ENCODE measurements at regions not wholly inside any gene's neighbourhood (a gene's known extent, or its start where the extent isn't known, plus 50 kb on each side); places are given as distances from the start of the nearest gene placed in this dataset.
"Not testable (repeated sequence)": the region's sequence is repeated elsewhere in the genome, so short reads cannot be mapped to it uniquely, and the experiment has no call there.

- no peaks in the 10 kb centered on the region for H3K36me3 ChIP-seq
- no peak for DNase-seq
- H3K4me3 ChIP-seq = no peak overlapping the region
- H3K27ac ChIP-seq = no peak overlapping the region
- H3K4me1 ChIP-seq = no peaks in the 10 kb centered on the region
- TF ChIP-seq, protein P1, sequence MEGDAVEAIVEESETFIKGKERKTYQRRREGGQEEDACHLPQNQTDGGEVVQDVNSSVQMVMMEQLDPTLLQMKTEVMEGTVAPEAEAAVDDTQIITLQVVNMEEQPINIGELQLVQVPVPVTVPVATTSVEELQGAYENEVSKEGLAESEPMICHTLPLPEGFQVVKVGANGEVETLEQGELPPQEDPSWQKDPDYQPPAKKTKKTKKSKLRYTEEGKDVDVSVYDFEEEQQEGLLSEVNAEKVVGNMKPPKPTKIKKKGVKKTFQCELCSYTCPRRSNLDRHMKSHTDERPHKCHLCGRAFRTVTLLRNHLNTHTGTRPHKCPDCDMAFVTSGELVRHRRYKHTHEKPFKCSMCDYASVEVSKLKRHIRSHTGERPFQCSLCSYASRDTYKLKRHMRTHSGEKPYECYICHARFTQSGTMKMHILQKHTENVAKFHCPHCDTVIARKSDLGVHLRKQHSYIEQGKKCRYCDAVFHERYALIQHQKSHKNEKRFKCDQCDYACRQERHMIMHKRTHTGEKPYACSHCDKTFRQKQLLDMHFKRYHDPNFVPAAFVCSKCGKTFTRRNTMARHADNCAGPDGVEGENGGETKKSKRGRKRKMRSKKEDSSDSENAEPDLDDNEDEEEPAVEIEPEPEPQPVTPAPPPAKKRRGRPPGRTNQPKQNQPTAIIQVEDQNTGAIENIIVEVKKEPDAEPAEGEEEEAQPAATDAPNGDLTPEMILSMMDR (IDR thresholded peaks at IDR 0.05) = no peak
- H3K27me3 ChIP-seq = no peaks in the 10 kb centered on the region
- intact Hi-C loops (cut with DNase I; ENCODE audit: low total_unique reads) = no loop called here
- H3K9me3 ChIP-seq = no peaks in the 10 kb centered on the region
These were observed 517.2 kb upstream of the NR5A2 start for GRCh38 chr1:199510314-199510713.

- Histone ChIP-seq H3K27ac (no peak overlapping the region), H3K4me1 (no peaks in the 10 kb centered on the region), H3K27me3 (no peaks in the 10 kb centered on the region), H3K4me3 (no peak overlapping the region), H3K36me3 (no peaks in the 10 kb centered on the region), H3K9me3 (no peaks in the 10 kb centered on the region)
- TF ChIP-seq, protein P1 (IDR thresholded peaks at IDR 0.05) = no peak
- no peak for DNase-seq
- intact Hi-C loops (cut with DNase I; ENCODE audit: low total_unique reads) = no loop called here
These were observed 515.3 kb upstream of the NR5A2 start for GRCh38 chr1:199512037-199512710.

- no peak overlapping the region for H3K27ac ChIP-seq
- intact Hi-C loops (cut with DNase I; ENCODE audit: low total_unique reads) = no loop called here
- TF ChIP-seq, protein P1 (IDR thresholded peaks at IDR 0.05) = no peak
- no peaks in the 10 kb centered on the region for H3K36me3 ChIP-seq
- H3K4me1 ChIP-seq = no peaks in the 10 kb centered on the region
- H3K27me3 ChIP-seq = no peaks in the 10 kb centered on the region
- no peak overlapping the region for H3K4me3 ChIP-seq
- no peak for DNase-seq
- no peaks in the 10 kb centered on the region for H3K9me3 ChIP-seq
These were observed 512.2 kb upstream of the NR5A2 start for GRCh38 chr1:199515261-199515660.

- DNase-seq = no peak
- no peak overlapping the region for H3K27ac ChIP-seq
- no peak overlapping the region for H3K4me3 ChIP-seq
- intact Hi-C loops (cut with DNase I; ENCODE audit: low total_unique reads) = no loop called here
- H3K4me1 ChIP-seq = peaks cover 0 to 12% (median 3%) of the 10 kb centered on the region in 4 donors
- TF ChIP-seq, protein P1 (IDR thresholded peaks at IDR 0.05) = no peak
- H3K27me3 ChIP-seq = no peaks in the 10 kb centered on the region
- H3K36me3 ChIP-seq = no peaks in the 10 kb centered on the region
- no peaks in the 10 kb centered on the region for H3K9me3 ChIP-seq
These were observed 505.2 kb upstream of the NR5A2 start for GRCh38 chr1:199522338-199522737.

DNA sequence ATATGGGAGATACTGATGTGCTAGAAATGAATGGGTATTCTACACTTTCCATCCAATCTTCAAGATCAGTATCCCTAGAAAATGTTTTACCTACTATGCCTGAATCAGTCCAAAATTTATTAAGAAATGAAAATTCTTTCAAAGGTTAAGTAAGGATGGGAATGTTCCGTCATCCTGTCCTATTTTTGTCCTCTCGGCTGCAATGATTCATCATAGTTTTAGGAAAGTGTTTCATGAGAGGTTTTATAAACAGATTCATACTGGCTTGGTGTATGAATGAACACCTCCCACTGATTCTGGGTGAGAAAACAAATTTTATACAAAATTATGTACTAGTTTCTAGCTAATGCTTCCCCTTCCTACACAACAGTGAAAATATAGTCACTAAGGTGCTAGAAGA is 504.6 kb upstream of the NR5A2 start:
- DNase-seq = no peak
- no peak overlapping the region for H3K27ac ChIP-seq
- intact Hi-C loops (cut with DNase I; ENCODE audit: low total_unique reads) = no loop called here
- peaks cover 0 to 12% (median 3%) of the 10 kb centered on the region in 4 donors for H3K4me1 ChIP-seq
- TF ChIP-seq, protein P1 (IDR thresholded peaks at IDR 0.05) = no peak
- no peak overlapping the region for H3K4me3 ChIP-seq
- H3K9me3 ChIP-seq = no peaks in the 10 kb centered on the region
- no peaks in the 10 kb centered on the region for H3K27me3 ChIP-seq
- H3K36me3 ChIP-seq = no peaks in the 10 kb centered on the region

DNA sequence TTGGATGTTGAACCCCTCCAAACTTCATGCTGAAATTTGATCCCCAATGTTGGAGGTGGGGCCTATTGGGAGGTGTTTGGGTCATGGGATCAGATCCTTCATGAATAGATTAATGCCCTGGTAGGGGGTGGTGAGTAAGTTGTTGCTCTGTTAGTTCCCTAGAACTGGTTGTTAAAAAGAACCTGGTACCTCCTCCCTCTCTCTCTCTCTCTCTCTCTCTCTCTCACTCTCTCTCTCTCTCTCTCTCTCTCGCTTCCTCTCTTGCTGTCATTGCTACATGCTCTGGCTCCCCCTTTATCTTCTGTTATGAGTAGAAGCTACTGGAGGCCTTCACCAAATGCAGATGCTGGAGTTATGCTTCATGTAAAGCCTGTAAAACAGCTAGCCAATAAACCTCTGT is 498.2 kb upstream of the NR5A2 start:
- Histone ChIP-seq H3K27ac (no peak overlapping the region), H3K4me1 (no peaks in the 10 kb centered on the region), H3K4me3 (no peak overlapping the region), H3K36me3 (no peaks in the 10 kb centered on the region), H3K9me3 (no peaks in the 10 kb centered on the region), H3K27me3 (no peaks in the 10 kb centered on the region)
- TF ChIP-seq, protein P1 (IDR thresholded peaks at IDR 0.05) = no peak
- no peak for DNase-seq
- intact Hi-C loops (cut with DNase I; ENCODE audit: low total_unique reads) = no loop called here

- H3K36me3 ChIP-seq; H3K4me3 ChIP-seq; H3K27ac ChIP-seq; H3K27me3 ChIP-seq; H3K4me1 ChIP-seq; intact Hi-C loops (cut with DNase I; ENCODE audit: low total_unique reads); DNase-seq: not testable (repeated sequence)
- peaks cover 0 to 19% (median 16%) of the 10 kb centered on the region in 3 donors for H3K9me3 ChIP-seq
These were observed 494.1 kb upstream of the NR5A2 start for GRCh38 chr1:199533361-199533760.

Measured in tibial artery (tissue), 4 donors.